ENCODE measurements at regions not wholly inside any gene's neighbourhood (a gene's known extent, or its start where the extent isn't known, plus 50 kb on each side); places are given as distances from the start of the nearest gene placed in this dataset.

GRCh38 chr13:40319699-40320579 is 346.5 kb downstream of the FOXO1 start:
- no peak for DNase-seq

GRCh38 chr13:40328091-40328490 is 338.4 kb downstream of the FOXO1 start:
- no peak for DNase-seq

- DNase-seq, result no peak
These were observed 336.5 kb downstream of the FOXO1 start for GRCh38 chr13:40329781-40330485.

GRCh38 chr13:40330950-40331349 is 335.5 kb downstream of the FOXO1 start:
- DNase-seq, result no peak

- DNase-seq, result no peak
These were observed 334.6 kb downstream of the FOXO1 start for GRCh38 chr13:40331802-40332201.

- DNase-seq, result no peak
These were observed 333.2 kb downstream of the FOXO1 start for GRCh38 chr13:40333226-40333625.

GRCh38 chr13:40334031-40334430 is 332.4 kb downstream of the FOXO1 start:
- DNase-seq, result no peak

- no peak for DNase-seq
These were observed 331.8 kb downstream of the FOXO1 start for GRCh38 chr13:40334616-40335015.

GRCh38 chr13:40336228-40337221 is 329.9 kb downstream of the FOXO1 start:
- no peak for DNase-seq

- DNase-seq, result no peak
These were observed 328.8 kb downstream of the FOXO1 start for GRCh38 chr13:40337651-40338050.

GRCh38 chr13:40338217-40338616 is 328.2 kb downstream of the FOXO1 start:
- no peak for DNase-seq

- no peak for DNase-seq
These were observed 325.9 kb downstream of the FOXO1 start for GRCh38 chr13:40340368-40341095.

GRCh38 chr13:40341096-40341471 is 325.4 kb downstream of the FOXO1 start:
- DNase-seq, result no peak

GRCh38 chr13:40341501-40341900 is 324.9 kb downstream of the FOXO1 start:
- DNase-seq, result no peak

- DNase-seq, result no peak
These were observed 324.0 kb downstream of the FOXO1 start for GRCh38 chr13:40342461-40342860.

- no peak for DNase-seq
These were observed 323.5 kb downstream of the FOXO1 start for GRCh38 chr13:40342901-40343300.

- DNase-seq, result no peak
These were observed 322.7 kb downstream of the FOXO1 start for GRCh38 chr13:40343550-40344269.

GRCh38 chr13:40344270-40345148 is 321.9 kb downstream of the FOXO1 start:
- peak; percentile 41 for DNase-seq

- DNase-seq, result peak; percentile 56
These were observed 321.3 kb downstream of the FOXO1 start for GRCh38 chr13:40345149-40345514.

GRCh38 chr13:40345654-40346372 is 320.6 kb downstream of the FOXO1 start:
- DNase-seq, result peak; percentile 56

Data from DMS79 treated with DMSO at 0.1 percent for 48 hours (cell line).